ENCODE measurements at regions not wholly inside any gene's neighbourhood (a gene's known extent, or its start where the extent isn't known, plus 50 kb on each side); places are given as distances from the start of the nearest gene placed in this dataset.
"Not testable (repeated sequence)": the region's sequence is repeated elsewhere in the genome, so short reads cannot be mapped to it uniquely, and the experiment has no call there.

DNA sequence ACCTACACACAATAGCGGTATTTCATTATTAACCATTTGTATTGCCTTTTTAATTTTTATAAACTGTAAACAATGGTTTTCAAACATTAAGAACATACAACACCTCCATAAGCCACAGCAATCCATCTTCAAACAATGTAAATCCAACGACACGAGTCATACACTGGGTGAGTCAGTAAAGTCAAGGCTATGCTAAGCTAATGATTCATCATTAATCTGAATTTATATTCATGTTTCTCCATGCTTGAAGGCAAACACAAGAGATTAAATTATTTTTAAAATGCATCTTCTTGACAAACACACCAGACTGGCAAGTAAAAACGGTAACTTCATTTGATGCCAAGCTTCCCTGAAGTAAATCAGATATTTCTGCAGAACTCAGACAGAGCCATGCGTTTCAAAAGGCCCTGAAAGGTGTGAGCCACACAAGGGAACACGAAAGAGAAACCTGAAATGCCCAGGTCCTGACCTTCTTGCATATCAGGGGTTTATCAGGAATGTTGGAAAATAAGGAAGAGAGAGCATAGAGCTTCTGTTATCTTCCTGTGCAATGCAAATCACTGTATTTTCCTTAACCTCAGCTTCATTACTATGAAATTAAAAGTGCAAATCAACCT, 162.5 kb downstream of the ALDH8A1 start:
- DNase-seq (ENCODE audit: low read depth in 2 of 2), result peak; percentile 32 to 48

DNA sequence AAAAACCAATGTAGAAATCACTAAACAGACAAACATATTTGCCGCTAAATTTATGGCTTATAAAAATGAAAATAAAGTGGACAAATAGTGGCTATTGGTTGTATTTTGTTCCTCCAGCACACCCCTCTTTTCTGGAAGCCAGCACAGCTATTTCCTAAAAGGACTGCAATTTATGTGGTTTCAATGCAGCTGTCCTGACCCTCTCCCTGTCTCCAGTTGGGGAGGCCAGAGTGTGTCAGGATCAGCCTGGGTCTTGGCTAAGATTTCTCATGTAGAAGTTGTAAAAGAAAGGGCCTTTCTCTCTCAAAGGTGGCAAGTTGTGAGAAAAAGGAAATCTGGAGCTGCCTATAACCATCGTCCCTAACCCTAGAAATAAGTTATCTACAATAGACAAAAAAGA, 165.6 kb downstream of the ALDH8A1 start:
- DNase-seq (ENCODE audit: low read depth in 2 of 2), result no peak

DNA sequence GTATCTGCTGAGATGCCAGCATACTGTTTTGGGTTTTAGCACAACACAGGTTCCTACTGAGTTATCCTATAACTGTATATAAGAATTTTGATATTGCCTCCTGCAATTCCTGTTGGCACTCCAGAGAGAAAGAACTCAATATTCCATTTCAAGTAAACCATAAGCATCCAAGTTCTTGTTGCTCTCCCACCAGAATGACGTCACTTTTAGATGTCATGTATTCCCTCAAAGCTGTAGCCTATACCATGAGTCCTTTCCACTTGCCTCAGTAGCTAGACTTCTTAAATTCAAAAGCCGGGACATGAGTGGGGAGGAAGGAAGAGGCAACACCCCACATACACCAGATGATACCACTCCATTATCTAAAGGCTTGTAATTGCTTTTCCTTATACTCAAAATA, 171.5 kb downstream of the ALDH8A1 start:
- no peak for DNase-seq (ENCODE audit: low read depth in 2 of 2)

DNA sequence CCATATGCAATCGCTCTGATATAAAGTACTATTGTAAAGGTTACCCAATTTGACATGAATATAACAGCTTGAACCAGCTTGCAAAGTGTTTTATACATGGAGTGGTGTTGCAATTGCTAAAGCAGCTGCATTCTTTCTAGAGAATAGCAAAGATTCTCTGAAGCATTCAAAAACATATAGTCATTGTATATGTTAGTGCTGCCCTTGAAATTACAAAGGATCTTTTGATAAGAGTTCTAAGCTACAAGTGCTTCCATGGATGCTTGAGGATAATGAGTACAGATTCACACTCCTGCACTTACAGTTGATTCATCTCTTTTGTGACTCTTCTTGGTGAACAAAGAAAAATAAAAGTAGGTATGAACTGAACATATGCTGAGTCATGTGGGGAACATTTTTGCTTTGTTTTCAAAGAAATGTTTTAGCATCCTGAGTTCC, 175.7 kb downstream of the ALDH8A1 start:
- DNase-seq (ENCODE audit: low read depth in 2 of 2), result peak; percentile 33 to 35

DNA sequence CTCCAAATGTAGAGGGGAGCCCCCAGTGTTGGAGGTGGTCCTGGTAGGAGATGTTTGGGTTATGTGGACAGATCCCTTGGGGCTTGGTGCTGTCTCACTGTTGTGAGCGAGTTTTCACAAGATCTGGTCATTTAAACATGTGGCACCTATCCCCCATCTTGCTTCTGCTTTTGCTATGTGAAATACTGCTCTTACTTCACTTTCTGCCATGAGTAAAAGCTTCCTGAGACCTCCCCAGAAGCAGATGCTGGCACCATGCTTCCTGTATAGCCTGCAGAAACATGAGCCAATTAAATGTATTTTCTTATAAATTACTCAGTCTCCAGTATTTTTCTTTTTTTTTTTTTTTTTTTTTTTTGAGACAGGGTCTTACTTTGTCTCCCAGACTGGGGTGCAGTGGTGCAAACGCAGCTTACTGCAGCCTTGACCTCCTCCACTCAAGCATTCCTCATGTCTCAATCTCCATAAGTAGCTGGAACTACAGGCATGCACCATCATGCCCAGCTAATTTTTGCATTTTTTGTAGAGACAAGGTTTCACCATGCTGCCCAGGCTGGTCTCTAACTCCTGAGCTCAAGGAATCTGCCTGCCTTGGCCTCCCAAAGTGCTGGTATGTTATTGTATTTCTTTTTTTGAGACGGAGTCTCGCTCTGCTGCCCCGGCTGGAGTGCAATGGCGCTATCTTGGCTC, 177.1 kb downstream of the ALDH8A1 start:
- DNase-seq (ENCODE audit: low read depth in 2 of 2), result no peak

DNA sequence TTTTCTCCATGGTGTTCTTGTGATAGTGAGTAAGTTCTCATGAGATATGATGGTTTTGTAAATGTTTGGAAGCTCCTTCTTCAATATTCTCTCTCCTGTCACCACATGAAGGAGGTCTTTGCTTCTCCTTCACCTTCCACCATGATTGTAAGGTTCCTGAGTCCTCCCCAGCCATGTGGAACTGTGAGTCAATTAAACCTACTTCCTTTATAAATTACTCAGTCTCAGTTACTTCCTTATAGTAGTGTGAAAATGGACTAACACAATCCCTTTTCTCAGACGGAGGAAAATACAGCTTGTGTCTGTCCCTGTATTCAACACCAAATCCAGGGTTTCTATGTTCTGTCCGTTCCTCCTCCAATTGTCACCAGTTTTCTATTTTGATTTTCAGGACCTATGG, 181.0 kb downstream of the ALDH8A1 start:
- no peak for DNase-seq (ENCODE audit: low read depth in 2 of 2)

DNA sequence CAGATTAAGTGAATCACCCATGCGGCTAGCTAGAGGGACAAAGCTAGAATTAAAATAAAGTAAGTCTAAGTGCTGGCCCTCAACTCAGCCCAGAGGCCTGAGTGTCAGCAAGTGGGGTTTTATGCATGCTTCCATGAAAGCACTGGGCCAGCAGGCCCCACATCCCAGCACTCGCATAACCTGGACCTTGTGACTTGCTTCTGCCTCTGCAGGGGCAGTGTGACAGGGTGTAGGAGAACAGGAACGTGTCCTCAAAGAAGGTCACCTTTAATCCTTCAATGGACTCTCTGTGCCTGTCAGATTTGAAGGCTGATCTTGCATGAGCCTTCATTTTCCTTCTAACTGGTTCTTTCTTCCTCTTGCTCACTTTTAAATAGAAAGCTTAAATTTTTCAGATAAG, 183.4 kb downstream of the ALDH8A1 start:
- no peak for DNase-seq (ENCODE audit: low read depth in 2 of 2)

DNA sequence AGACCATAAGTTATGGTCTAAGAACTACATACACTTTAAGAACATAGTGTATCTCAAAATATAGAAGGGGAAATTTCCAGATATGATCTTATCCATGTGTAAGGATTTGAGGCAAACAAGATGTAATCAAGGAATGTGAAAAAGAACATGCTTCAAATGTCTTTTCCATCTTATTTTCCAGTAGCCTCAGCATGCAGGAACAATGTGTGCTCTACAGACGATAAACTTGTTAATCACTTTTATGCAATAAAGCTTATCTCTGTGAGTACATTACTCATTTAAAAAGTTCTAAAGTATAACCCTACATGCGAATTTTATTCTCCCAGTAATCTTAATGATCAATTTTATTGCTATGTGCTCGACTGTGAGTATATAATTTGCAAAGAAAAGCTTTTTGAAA, 185.2 kb downstream of the ALDH8A1 start:
- DNase-seq (ENCODE audit: low read depth in 2 of 2), result no peak

DNA sequence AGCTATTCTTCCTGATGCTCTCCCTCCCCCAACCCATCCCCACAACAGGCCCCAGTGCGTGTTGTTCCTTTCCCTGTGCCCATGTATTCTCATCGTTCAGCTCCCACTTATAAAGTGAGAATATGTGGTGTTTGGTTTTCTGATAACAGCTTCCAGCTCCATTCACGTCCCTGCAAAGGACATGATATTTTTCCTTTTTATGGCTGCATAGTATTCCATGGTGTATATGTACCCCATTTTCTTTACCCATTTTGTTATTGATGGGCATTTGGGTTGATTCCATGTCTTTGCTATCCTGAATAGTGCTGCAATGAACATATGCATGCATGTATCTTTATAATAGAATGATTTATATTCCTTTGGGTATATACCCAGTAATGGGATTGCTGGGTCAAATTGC, 186.3 kb downstream of the ALDH8A1 start:
- not testable (repeated sequence) for DNase-seq (ENCODE audit: low read depth in 2 of 2)

DNA sequence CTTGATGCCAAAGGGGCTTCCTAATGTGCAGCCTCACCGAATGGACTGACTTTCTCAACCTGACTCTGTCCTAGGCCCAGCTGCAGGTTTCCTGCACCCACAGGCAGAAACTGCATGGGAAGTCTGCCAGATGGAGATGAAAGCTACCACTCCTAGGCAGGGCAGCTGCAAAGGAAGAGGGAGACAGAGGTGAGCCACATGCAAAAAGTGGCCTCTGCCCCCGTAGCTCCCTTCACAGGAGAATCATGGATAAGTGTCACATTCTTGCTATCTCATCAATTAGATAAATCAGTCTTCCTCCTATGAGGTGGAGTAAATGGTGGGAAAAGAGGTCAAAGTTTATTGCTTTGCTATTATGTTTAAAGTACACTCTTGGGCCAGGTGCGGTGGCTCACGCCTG, 191.3 kb downstream of the ALDH8A1 start:
- no peak for DNase-seq (ENCODE audit: low read depth in 2 of 2)

DNA sequence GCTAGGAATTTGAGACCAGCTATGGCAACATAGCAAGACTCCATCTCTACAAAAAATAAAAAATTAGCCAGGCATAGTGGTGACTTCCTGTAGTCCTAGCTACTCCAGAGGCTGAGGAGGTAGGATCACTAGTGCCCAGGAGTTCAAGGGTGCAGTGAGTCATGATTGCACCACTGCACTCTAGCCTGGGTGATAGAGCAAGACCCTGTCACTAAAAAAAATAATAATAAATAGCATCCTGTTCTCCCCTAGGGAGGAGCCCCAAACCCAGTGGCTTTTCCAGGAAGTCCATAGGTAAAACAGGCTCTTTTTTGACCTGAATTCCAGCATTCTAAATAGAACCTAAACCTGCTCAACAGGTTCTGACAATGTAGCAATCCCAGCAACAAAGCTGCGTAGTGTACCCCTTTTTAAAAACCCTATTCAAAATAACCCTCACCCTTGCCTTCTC, 192.0 kb downstream of the ALDH8A1 start:
- no peak for DNase-seq (ENCODE audit: low read depth in 2 of 2)

DNA sequence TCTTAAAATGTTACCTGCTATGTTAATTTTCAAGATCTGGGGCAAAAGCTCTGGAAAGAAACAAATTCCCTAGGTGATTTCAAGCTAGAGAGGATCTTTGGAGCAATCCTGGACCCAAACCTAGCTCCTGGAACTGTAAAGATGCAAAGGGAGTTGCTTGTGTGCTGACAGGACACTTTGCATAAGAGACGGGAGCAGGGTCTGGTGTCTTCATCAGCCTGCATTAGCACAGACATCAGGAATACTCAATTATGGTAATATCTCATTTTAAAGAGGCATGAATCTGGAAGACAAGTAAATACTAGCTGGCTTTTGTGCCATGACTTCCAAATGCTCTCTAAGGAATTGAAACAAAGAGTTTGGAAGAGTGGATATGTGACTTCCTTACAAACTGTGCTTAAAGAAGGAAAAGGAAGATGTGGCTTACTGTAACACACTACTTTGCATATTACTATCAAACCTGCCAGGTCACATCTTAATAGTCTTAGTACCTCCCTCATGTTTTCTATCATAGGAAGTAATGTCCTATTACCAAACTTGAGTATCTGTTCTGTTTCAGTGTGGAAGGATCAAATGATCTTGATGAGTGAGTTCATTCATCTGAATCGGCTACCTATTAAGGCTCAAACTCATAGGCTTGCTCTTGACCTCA, 193.4 kb downstream of the ALDH8A1 start:
- DNase-seq (ENCODE audit: low read depth in 2 of 2), result no peak

DNA sequence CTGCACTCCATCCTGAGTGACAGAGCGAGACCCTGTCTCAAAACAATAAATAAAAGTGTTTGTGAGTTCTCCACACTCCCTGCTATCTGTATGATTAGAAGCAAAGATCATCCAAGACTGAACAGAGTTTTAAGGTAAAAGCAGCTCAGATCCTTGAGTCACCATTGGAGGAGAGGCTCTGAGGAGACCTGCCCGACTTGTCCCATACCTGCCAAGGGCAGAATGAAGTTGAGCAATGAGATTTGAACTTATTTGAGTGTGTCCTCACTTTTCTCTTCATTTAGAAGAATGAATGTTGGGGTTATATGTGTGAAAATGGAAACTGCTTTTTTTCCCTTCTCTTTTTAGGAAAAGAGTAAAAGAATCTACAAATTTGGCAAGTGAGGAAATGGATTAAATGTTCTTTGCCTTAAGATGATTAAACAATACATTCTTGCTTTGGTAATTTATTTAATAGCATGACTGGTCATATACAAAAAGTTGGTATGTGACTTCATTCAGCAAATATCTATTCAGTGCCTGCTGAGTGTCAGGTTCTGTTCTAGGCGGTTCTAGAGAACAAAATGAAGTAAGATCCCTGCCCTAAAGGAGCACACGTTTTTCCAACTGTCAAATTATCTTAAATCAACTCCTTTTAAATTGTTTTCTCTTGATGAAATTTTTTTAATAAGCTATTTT, 195.7 kb downstream of the ALDH8A1 start:
- no peak for DNase-seq (ENCODE audit: low read depth in 2 of 2)

DNA sequence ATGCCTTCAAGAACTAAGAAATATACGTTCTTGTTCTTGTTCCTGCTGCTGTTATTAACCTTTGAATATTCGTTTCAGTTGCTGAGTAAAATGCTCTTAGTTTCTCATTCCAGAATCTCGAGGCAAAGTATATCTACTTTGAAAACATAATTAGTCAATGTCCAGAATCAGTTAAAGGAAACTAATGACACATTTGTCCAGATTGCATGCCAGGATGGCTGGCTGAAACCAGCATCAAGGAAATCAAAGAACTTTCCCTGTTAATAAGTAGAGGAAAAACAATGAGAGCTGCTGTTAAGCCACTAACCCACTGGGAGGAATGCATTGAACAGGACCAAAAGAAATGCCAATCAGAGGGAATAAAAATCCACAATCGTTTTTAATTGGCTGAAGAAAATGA, 196.9 kb downstream of the ALDH8A1 start:
- no peak for DNase-seq (ENCODE audit: low read depth in 2 of 2)

DNA sequence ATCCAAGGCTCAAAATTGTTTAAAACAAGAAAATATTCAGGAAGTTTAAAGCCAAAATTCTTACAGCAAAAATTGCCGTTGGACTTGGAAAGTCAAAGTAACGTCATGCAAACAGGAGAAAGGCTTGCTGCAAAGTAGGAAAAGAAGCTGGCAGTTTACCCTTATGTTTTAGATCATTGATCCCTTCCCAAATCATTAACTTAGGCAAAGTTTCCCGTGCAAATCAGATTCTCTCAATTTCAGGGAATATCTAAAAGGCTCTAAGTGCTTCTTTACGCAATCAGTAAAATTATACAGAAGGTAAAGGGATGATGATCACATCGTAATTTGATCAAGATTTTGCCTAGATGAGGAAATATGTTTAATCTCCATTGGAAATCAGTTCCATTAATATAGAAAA, 197.5 kb downstream of the ALDH8A1 start:
- DNase-seq (ENCODE audit: low read depth in 2 of 2), result no peak

DNA sequence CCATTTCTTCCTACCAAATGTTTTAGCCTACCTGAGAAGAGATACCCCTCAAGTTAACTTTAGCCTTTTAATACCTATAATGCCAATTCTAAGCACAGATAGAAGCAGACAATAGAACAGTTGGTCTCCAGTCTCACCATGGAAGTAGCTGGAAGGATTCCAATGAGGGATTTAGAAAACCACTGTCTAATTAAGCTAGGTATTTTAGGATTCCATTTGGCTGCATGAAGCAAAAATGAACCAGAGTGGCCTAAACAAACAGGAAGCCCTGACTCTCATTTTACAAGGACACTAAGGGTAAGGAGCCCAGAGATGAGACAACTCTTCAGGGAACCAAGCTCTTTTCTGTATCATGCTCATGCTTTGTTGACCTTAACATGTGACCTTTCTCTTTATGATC, 199.2 kb downstream of the ALDH8A1 start:
- DNase-seq (ENCODE audit: low read depth in 2 of 2), result peak; percentile 76 to 82

DNA sequence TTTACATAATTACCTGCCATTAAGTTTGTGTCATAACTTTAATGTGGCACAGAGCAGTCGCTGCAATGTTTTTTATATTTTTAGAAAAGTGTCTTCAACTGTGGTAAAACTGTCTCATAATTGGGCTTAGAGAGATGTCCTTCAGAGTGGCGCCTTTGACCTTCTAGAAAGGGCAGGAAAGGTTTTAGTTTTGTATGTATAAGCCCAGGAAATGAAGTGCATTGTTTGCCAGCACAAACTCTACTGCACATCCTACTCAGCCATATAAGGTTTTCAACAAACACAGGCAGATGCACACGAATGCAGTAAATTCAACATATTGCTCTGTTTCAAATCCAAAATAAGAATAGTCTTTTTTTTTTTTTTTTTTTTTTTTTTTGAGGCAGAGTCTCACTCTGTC, 201.4 kb downstream of the ALDH8A1 start:
- no peak for DNase-seq (ENCODE audit: low read depth in 2 of 2)

DNA sequence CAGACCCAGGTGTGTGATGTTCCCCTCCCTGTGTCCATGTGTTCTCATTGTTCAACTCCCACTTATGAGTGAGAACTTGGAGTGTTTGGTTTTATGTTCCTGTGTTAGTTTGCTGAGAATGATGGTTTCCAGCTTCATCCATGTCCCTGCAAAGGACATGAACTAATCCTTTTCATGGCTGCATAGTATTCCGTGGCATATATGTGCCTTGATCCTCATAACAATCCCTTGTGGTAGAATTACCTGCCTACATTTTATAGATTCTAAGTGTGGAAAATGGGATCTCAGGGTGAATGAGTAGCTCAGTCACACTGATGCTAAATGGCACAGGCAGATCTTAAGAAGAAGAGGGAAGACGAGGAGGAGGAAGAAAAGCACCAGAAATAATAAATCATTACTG, 202.7 kb downstream of the ALDH8A1 start:
- DNase-seq (ENCODE audit: low read depth in 2 of 2), result not testable (repeated sequence)

DNA sequence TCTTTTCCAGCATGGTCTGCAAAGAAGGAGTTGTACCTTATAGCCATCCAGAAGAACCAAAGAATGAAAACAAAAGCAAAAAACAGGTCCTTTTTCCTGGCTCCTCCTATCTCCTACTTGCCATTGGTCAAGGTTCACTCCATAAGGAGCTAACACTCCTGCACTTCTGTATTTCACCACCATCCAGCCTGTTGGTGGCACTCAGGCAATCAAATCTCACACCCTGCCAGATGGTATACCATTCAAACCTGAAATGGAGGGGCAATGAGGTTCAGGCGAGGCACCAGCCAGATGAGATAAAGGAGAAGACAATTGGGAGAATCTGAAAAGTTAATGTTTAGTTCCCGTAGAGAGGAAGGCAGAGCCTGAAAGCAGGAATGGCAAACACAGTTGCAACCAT, 203.8 kb downstream of the ALDH8A1 start:
- DNase-seq (ENCODE audit: low read depth in 2 of 2), result no peak

DNA sequence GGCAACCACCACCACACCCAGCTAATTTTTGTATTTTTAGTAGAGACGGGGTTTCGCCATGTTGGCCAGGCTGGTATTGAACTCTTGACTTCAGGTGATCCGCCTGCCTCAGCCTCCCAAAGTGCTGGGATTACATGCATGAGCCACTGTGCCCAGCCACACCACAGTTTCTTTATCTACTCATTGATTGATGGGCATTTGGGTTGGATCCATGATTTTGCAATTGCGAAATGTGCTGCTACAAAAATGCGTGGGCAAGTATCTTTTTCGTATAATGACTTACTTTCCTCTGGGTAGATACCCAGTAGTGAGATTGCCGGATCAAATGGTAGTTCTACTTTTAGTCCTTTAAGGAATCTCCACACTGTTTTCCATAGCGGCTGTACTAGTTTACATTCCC, 204.7 kb downstream of the ALDH8A1 start:
- DNase-seq (ENCODE audit: low read depth in 2 of 2), result not testable (repeated sequence)

DNA sequence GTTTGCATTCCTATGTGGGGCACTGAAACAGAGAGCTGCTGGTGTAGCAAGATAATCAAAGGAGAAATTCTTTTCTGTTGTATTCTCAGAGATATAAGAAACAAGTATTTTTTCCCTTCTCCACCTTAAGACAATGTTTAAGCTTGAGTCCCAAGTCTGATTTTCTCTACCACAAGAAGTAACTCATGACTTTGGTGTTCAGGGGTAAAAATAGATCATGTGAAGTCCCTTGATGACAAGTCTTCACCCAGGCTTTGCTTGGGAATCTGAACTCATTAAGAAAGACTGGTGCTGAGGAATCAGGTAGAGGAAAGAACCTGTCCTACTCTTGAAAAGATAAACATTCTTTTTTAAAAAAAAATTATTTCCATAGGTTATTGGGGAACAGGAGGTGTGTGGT, 205.6 kb downstream of the ALDH8A1 start:
- DNase-seq (ENCODE audit: low read depth in 2 of 2), result no peak

DNA sequence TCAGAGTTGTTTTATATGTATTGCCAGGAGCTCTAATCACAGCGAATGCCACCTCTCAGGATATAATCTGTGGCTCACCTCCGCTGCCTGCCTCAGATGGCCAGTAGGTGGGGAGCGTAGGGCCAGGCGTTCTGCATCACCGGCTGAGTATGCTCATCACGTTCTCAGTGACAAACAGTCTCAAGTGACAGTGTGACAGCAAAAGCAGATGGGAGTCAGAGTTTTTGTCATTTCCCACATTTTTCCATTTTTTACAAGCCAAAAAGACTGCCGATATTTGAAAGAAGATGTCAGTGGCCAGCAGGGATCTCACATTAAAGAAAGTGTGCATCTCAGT, 208.7 kb downstream of the ALDH8A1 start:
- DNase-seq (ENCODE audit: low read depth in 2 of 2), result no peak
